Ectodermal cell (in vitro differentiated cells): ENCODE measurements at regions not wholly inside any gene's neighbourhood (a gene's known extent, or its start where the extent isn't known, plus 50 kb on each side); places are given as distances from the start of the nearest gene placed in this dataset.

ENCODE experiments used
- H3K27ac ChIP-seq: 2 replicates; pipeline ENCODE4 v1.7.0; 2013; ENCODE audit warnings: mild to moderate bottlenecking, low read depth, low read length; ENCODE audit not compliant: insufficient read depth, poor library complexity, severe bottlenecking
- H3K27me3 ChIP-seq: 2 replicates; pipeline ENCODE4 v1.7.0; 2013; ENCODE audit warnings: mild to moderate bottlenecking, low read length; ENCODE audit not compliant: insufficient read depth, control insufficient read depth, poor library complexity, severe bottlenecking
- H3K36me3 ChIP-seq: one replicate; pipeline ENCODE4 v1.7.0; 2013; ENCODE audit warnings: low read length; ENCODE audit not compliant: control insufficient read depth, insufficient read depth
- H3K4me1 ChIP-seq: one replicate; pipeline ENCODE4 v1.7.0; 2013; ENCODE audit warnings: low read length; ENCODE audit not compliant: control insufficient read depth, insufficient read depth
- H3K4me3 ChIP-seq: 2 replicates; pipeline ENCODE4 v1.7.0; 2013; ENCODE audit warnings: low read depth, low read length, control low read depth; ENCODE audit not compliant: insufficient read depth
- H3K9me3 ChIP-seq: 2 replicates; pipeline ENCODE4 v1.7.0; 2013; ENCODE audit warnings: mild to moderate bottlenecking, low read length, moderate library complexity; ENCODE audit not compliant: control insufficient read depth
- WGBS, 2 experiments: methylation state at CpG; one replicate each; pipeline ENCODE4 v1.1.7; 2013; ENCODE audit warnings: missing lambda C conversion rate in 2 of 2; 5-methylcytosine and 5-hydroxymethylcytosine counted together

DNA sequence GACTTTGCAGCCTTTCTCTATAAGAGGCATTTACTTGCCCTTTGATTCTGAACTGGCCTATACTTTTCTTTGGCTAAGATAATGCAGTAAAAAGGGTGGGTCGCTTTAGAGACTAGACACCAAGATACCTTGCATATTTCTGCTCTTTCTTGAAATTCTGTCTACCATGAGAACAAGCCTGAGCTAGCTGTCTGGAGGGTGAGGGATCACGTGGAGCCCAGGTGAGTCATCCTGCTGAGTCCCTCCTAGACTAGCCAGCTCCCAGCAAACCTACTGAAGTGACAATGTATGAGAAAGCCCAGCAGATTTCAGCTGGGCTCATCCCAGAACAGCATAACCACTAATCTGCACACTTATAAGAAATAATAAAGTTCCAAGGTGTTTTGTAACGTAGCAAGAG is 408.0 kb upstream of the KAZN start:
- no peaks in the 10 kb centered on the region for H3K27me3 ChIP-seq
- no peaks in the 10 kb centered on the region for H3K36me3 ChIP-seq
- H3K4me1 ChIP-seq = no peaks in the 10 kb centered on the region
- no peaks in the 10 kb centered on the region for H3K9me3 ChIP-seq
- no peak overlapping the region for H3K27ac ChIP-seq
- WGBS, 2 experiments = 67 to 70% methylated on average over 3 of the region's 3 CpGs
- H3K4me3 ChIP-seq = no peak overlapping the region

DNA sequence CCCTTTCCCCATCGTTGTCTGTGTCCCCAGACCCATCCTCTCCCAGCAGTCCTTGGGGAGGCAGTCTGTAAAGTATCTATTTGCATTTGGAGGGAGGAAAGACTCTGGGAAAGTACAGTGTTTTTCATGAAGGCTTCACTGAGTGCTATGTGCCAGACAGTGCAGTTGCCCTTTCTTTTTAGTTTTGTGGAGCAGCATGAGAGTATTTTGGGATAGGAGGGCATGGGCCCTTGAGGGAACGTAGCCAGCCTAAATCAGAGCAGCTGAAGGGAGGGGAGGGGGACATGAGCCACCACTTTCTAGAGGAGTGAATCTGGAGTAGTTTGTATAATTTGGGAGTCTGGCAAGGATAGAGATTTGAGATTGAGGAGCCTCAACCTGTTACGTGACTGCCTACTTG is 404.0 kb upstream of the KAZN start:
- Histone ChIP-seq H3K27me3 (no peaks in the 10 kb centered on the region), H3K4me3 (no peak overlapping the region), H3K9me3 (no peaks in the 10 kb centered on the region), H3K4me1 (no peaks in the 10 kb centered on the region), H3K27ac (no peak overlapping the region), H3K36me3 (no peaks in the 10 kb centered on the region)
- 87 to 95% methylated on average over 3 of the region's 3 CpGs for WGBS, 2 experiments

DNA sequence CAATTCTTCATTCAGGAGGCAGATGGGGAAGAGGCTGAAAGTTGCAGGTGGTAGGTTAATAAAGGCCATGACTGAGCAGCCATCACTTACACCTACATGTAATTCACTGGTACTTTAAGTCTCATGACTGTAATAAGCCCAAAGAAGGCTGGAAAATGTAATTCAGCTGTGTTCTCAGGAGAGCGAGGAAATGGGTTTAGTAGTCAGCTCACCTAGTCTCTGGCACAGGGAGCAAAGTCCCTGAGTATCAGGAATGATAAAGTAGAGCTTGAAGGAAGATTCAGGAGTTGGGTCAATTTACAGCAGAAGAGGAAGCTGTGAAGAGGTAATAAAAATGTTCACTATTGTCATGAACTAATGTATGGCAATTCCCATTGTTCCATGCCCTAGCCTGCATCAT is 393.4 kb upstream of the KAZN start:
- 89 to 97% methylated on average over 1 of the region's 1 CpG for WGBS, 2 experiments
- Histone ChIP-seq H3K4me3 (no peak overlapping the region), H3K9me3 (no peaks in the 10 kb centered on the region), H3K4me1 (no peaks in the 10 kb centered on the region), H3K27ac (no peak overlapping the region), H3K36me3 (no peaks in the 10 kb centered on the region), H3K27me3 (no peaks in the 10 kb centered on the region)

DNA sequence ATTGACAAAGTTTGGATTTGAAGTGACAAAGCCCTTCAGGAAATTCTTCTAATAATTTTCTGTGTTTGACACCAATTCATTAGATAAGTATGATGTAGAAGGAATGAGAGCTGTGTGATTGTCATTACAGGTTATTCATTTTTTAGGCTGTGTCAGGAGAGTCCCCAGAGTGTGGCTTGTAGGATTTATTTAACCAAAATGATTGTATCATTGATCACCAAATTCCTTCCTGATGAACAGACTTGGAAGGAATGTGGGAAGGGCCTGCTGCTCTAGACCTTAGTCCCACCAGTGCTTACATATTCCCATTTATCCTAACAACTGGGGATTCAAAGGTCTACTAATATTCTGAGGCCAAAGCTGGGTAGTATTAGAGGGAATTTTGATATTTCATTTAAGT is 383.3 kb upstream of the KAZN start:
- H3K4me1 ChIP-seq = no peaks in the 10 kb centered on the region
- H3K27ac ChIP-seq = no peak overlapping the region
- H3K36me3 ChIP-seq = no peaks in the 10 kb centered on the region
- no peak overlapping the region for H3K4me3 ChIP-seq
- no peaks in the 10 kb centered on the region for H3K27me3 ChIP-seq
- H3K9me3 ChIP-seq = no peaks in the 10 kb centered on the region

DNA sequence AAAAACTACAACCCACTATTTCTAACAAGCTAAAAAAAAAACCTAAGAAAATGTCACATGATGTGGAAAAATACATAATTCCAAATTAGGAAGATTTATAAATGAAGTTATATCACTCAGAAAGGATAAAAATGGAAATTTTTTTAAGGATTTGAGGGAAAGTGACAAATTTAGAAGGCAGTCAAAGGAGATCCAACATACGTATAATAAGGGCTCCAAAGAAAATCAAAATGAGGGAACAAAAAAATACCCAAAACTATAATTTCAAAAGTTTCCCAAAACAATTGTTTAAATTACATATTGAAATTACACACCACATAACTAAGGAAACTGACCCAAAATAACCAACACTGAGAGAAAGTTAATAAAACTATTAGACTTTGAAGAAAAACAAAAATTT is 381.1 kb upstream of the KAZN start:
- no peaks in the 10 kb centered on the region for H3K4me1 ChIP-seq
- H3K4me3 ChIP-seq = no peak overlapping the region
- 100% methylated on average over 1 of the region's 1 CpG; no CpG with 5 or more reads in 1 of the 2 experiments for WGBS, 2 experiments
- H3K9me3 ChIP-seq = no peaks in the 10 kb centered on the region
- no peak overlapping the region for H3K27ac ChIP-seq
- H3K27me3 ChIP-seq = no peaks in the 10 kb centered on the region
- no peaks in the 10 kb centered on the region for H3K36me3 ChIP-seq

DNA sequence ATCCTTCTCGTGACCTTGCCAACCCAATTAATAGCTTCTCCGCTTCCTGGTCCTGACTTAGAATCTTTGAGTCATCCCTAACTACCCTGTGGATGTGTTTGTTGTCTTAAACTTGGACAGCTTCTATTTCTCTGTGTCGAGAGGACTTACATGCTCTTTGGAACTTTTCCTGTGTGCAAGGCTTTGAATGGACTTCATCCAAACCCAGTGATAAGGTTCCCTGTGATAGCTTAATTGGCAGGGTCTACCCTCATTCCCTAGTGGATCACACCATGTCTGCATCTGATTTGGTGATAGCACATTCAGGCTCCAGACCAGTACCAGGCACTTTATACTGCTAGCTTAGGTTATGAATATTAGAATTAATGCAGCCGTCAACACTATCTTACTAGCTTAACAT is 378.2 kb upstream of the KAZN start:
- H3K36me3 ChIP-seq = no peaks in the 10 kb centered on the region
- H3K4me1 ChIP-seq = no peaks in the 10 kb centered on the region
- 88 to 92% methylated on average over 3 of the region's 4 CpGs for WGBS, 2 experiments
- H3K27ac ChIP-seq = no peak overlapping the region
- H3K9me3 ChIP-seq = no peaks in the 10 kb centered on the region
- no peaks in the 10 kb centered on the region for H3K27me3 ChIP-seq
- H3K4me3 ChIP-seq = no peak overlapping the region

DNA sequence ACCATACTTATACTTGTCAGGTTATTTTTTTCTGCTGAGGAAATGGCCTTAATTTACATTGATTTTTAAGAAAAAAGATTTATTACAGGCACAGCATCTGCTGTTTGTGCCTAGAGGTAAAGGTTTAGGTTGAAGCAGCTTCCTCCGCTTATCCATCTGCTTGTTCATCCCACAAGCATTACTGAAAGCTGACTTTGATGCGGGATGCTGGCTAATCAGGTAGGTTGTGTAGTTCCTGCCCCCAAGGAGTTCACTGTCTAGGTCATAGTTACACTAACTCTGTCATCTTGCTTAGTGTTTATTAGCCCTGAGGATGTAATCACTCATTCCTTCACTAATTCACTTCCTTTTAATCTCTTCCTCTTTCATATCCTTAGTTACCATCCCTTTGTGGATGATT is 377.7 kb upstream of the KAZN start:
- no peaks in the 10 kb centered on the region for H3K4me1 ChIP-seq
- 94 to 96% methylated on average over 2 of the region's 2 CpGs for WGBS, 2 experiments

DNA sequence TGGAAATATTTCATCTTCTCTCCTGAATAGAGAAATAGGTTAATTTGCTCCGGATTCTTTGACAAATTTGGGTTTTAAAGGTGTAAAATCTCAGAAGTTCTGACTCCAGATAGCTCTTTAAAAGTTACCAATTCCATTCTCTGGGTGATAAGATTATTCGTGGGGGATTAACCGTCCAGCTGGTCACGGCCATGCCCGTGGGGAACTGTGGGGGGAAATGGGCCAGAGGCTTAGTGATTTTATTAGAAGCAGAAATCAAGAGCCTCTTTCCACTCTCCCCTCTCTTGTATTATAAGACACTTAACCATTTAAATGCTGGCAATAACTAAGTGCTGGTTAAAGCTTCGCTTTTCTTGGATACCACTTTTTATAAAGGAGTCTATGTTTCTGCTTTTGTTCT is 376.4 kb upstream of the KAZN start:
- no peak overlapping the region for H3K27ac ChIP-seq
- no peaks in the 10 kb centered on the region for H3K27me3 ChIP-seq
- no peak overlapping the region for H3K4me3 ChIP-seq
- WGBS, 2 experiments = 78 to 91% methylated on average over 2 to 6 of the region's 6 CpGs
- no peaks in the 10 kb centered on the region for H3K36me3 ChIP-seq
- H3K9me3 ChIP-seq = no peaks in the 10 kb centered on the region
- no peaks in the 10 kb centered on the region for H3K4me1 ChIP-seq

More for the DNA sequence above, 377.7 kb upstream of the KAZN start:
- Histone ChIP-seq H3K27ac (no peak overlapping the region), H3K27me3 (no peaks in the 10 kb centered on the region), H3K4me3 (no peak overlapping the region), H3K9me3 (no peaks in the 10 kb centered on the region), H3K36me3 (no peaks in the 10 kb centered on the region)

DNA sequence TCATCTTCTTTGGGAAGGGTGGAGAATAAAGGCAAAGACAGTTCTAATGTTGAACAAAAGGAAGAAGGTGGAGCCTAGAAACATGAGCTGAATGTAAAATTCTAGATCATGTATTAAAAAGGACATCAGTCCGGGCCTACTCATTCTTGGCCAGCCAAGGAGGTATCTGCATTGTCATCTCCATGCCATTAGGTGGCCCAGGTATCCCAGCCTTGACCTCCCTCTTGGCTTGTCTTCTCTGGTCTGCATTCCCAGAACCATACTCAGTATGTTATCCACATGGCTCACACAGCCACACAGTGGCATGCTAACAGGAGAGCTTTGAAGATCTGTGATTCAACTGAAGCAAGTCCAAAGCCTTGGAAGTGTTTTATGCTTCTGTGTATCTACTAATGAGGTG is 369.8 kb upstream of the KAZN start:
- Histone ChIP-seq H3K4me3 (no peak overlapping the region), H3K9me3 (no peaks in the 10 kb centered on the region), H3K4me1 (no peaks in the 10 kb centered on the region), H3K27me3 (no peaks in the 10 kb centered on the region), H3K27ac (no peak overlapping the region), H3K36me3 (no peaks in the 10 kb centered on the region)
- WGBS, 2 experiments = 85 to 94% methylated on average over 1 of the region's 1 CpG

DNA sequence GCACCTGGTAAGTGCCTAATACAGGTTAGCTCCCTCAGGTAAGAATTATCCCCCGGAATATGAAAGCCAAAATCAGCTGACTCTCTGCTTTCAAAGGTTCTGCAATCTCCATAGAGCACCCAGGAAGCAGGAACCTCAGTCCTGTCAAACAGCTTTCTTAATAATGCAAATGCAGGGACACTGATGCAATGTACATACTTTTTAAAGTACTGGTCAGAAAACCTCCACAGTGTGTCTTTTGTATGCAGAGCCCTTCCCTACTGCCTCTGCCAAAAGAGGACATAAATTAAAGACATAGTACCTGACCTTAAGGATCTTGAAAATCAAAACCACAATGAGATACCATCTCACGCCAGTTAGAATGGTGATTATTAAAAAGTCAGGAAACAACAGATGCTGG is 365.0 kb upstream of the KAZN start:
- Histone ChIP-seq H3K9me3 (no peaks in the 10 kb centered on the region), H3K4me1 (no peaks in the 10 kb centered on the region), H3K27me3 (no peaks in the 10 kb centered on the region), H3K4me3 (no peak overlapping the region), H3K36me3 (no peaks in the 10 kb centered on the region), H3K27ac (no peak overlapping the region)
- WGBS, 2 experiments = 84 to 87% methylated on average over 2 of the region's 2 CpGs

DNA sequence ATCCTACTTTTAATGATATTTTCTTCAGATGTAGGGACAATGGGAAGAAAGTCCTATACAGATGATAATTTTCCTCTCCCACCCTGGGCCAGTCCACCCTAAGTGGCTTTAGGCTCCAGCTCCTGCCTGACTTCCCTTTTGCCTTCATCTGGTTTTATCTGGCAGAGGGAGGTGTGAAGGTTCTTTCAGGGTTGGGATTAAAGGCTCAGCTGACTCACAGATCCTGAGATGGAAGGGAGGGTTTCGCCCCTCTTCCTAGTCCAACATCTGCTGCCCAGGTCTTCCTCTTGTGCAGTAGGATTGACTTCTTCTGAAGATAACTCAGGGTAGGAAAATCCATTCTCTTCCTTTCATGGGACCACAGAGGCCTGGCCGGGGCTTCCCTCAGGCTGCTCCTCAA is 362.4 kb upstream of the KAZN start:
- H3K27me3 ChIP-seq = no peaks in the 10 kb centered on the region
- H3K9me3 ChIP-seq = no peaks in the 10 kb centered on the region
- WGBS, 2 experiments = 92 to 96% methylated on average over 2 of the region's 2 CpGs
- no peaks in the 10 kb centered on the region for H3K4me1 ChIP-seq
- no peak overlapping the region for H3K27ac ChIP-seq
- no peaks in the 10 kb centered on the region for H3K36me3 ChIP-seq
- no peak overlapping the region for H3K4me3 ChIP-seq
